Putamen (tissue), 1 donor: ENCODE measurements at regions not wholly inside any gene's neighbourhood (a gene's known extent, or its start where the extent isn't known, plus 50 kb on each side); places are given as distances from the start of the nearest gene placed in this dataset.
"Not testable (repeated sequence)": the region's sequence is repeated elsewhere in the genome, so short reads cannot be mapped to it uniquely, and the experiment has no call there.

Source experiments
- DNase-seq: peaks from one replicate; pipeline ENCODE4 v3.0.0-alpha.2; 2016; ENCODE audit warnings: low spot score

GRCh38 chr16:9141813-9142212, 50.4 kb downstream of the HAPSTR1 start:
- no peak for DNase-seq

- DNase-seq: no peak
Observed at GRCh38 chr16:9144106-9144505, 52.7 kb downstream of the HAPSTR1 start.

GRCh38 chr16:9148374-9149015, 57.1 kb downstream of the HAPSTR1 start:
- no peak for DNase-seq

- no peak for DNase-seq
Observed at GRCh38 chr16:9151074-9151473, 59.6 kb downstream of the HAPSTR1 start.

- DNase-seq: no peak
Observed at GRCh38 chr16:9151597-9151996, 60.2 kb downstream of the HAPSTR1 start.

GRCh38 chr16:9152649-9153501, 61.4 kb downstream of the HAPSTR1 start:
- no peak for DNase-seq

GRCh38 chr16:9153502-9153864, 62.0 kb downstream of the HAPSTR1 start:
- no peak for DNase-seq

GRCh38 chr16:9154567-9155410, 63.3 kb downstream of the HAPSTR1 start:
- DNase-seq: no peak

- no peak for DNase-seq
Observed at GRCh38 chr16:9155871-9156270, 64.4 kb downstream of the HAPSTR1 start.

GRCh38 chr16:9159839-9160550, 68.6 kb downstream of the HAPSTR1 start:
- DNase-seq: peak; percentile 71

- no peak for DNase-seq
Observed at GRCh38 chr16:9160551-9160911, 69.1 kb downstream of the HAPSTR1 start.

GRCh38 chr16:9165681-9166080, 74.2 kb downstream of the HAPSTR1 start:
- DNase-seq: no peak

- not testable (repeated sequence) for DNase-seq
Observed at GRCh38 chr16:9166326-9166993, 75.0 kb downstream of the HAPSTR1 start.

- DNase-seq: no peak
Observed at GRCh38 chr16:9169094-9169493, 77.7 kb downstream of the HAPSTR1 start.

GRCh38 chr16:9170470-9170869, 79.0 kb downstream of the HAPSTR1 start:
- DNase-seq: no peak

GRCh38 chr16:9176547-9177418, 85.3 kb downstream of the HAPSTR1 start:
- peak; percentile 95 for DNase-seq

- no peak for DNase-seq
Observed at GRCh38 chr16:9177861-9178260, 86.4 kb downstream of the HAPSTR1 start.

- no peak for DNase-seq
Observed at GRCh38 chr16:9183682-9184353, 92.4 kb downstream of the HAPSTR1 start.

- no peak for DNase-seq
Observed at GRCh38 chr16:9184354-9184690, 92.9 kb downstream of the HAPSTR1 start.

- no peak for DNase-seq
Observed at GRCh38 chr16:9185381-9185780, 93.9 kb downstream of the HAPSTR1 start.
